Activated CD4-positive, alpha-beta T cell treated with anti-CD3 and anti-CD28 coated beads, Interleukin-2, Interleukin-4, amounts not matched to agents 100 ng/mL and 50 ng/mL, durations not matched to agents 16 hours and 8 hours (primary cell): ENCODE measurements at regions not wholly inside any gene's neighbourhood (a gene's known extent, or its start where the extent isn't known, plus 50 kb on each side); places are given as distances from the start of the nearest gene placed in this dataset.

Experiments
- DNase-seq: peaks from one replicate; pipeline ENCODE4 v3.0.0-alpha.2; 2020; ENCODE audit warnings: low spot score

DNA sequence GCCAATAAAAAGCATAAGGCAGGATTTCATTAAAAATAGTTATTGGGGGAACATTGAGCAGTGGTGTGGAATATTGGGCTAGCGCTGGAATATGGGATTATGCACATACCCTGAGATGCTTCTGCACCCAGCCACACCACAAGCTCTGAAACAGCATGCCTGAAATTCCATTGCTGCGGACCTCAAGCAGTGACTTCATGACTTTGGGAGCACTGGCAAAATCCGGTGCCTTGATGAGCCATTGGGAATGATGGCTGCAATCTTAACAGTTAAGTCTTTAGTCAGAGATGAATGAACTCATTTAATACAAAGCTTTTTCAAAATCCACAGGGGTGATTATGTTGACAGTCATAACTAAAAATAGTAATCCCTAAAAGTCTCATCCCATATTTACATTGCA, 274.7 kb upstream of the MTPN start:
- no peak for DNase-seq

DNA sequence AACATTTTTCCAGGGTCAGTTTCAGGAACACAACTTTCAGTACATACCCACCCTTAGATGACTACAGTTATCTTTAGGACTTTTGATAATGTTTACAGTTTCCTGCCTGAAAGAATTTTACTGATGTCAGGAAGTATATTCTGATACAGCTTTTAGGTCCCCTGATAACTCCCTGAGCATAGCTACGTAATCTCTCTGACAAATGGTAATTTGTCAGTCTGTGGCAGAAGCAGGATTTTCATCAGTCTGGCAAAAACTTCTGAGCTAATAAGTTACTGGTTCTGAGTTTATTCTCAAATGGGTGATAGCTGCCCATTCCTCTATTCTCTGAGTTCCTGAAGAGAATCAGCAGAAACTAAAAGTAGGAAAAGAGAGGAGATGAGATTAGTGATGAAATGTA, 270.1 kb upstream of the MTPN start:
- no peak for DNase-seq

DNA sequence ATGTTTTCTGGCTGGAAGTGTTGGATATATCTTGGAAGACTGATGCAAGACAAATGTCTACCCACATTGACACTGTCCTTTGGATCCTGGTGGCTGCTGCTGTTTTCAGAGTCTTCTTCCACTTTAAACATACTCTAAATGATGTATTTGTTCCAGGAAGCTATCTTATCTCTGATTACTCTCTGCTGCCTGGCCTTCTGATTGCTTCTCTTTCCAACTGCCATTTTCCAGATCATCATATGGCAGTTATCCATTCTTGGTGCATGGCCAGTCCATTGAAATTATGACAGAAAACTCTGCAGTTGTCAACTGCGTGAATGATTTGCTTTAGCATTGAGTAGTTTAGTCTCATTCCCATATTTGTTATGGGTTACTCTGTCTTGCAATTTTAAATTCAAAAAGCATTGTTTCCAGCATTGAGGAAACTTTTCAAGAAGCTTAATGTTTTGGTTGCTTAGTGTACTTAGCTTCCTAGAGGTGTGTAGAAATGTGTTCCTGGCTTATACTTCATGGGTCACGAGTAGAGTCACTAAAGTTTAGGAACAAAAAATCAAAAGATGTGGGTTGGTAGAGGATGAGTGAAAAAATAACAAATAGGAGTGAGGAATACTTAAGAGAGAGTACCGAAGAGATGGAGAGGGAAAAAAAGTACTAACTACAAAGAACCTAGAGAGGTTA, 268.3 kb upstream of the MTPN start:
- DNase-seq = no peak

DNA sequence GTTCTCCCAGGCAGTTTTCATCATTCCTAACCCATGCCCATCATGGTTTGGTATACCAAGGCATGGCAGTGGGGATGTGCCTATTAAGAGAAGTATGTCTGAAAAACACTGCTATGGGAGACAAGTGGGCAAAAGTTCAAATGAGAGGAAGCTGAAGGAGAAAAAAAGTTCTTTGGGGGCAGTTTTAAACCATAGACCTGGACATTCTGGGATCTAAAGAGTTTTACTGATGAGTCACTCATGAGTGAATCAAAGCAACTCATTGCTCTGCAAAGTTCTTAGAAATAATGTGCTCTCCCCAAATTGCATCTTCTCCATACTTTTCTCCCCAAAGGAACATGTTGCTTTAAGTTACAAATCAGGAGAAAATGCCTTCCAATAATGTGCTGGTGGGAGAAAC, 256.9 kb upstream of the MTPN start:
- DNase-seq = no peak

DNA sequence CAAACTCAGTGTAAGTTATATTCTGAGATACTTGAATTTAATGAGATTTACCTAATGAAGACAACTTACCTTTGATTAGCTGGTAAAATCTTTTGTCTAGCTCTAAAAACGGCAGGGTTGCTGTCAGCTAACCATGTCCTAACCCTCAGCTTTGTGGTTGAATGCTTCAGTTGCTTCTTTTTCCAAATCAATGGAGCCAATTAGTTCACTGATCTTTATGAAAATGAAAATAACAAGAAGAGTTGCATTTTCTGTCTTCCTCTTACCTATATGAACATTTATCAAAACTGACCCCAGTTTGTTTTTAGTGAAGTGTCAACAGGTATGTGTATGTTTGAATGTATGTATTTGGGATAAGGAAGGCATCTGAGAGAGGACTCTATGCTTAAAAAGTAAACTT, 253.1 kb upstream of the MTPN start:
- DNase-seq = no peak

DNA sequence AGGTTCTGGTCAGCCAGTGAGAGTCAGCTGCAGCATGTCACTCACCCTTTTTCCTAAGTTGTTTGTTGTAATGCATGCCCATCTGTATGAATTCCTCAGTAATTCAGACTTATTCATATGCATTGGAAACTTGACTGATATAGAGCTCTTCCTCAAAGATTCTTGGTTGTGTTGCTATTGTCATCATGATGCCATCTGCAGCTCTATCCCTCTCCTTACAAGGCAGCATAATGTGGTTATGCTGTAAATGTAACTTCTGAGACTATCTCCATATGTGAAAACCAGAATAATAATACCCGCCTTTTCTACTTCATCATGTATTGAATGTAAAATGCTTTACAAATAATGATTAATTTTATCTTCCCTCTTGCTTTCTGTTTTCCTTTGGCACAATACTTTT, 252.6 kb upstream of the MTPN start:
- DNase-seq = no peak

DNA sequence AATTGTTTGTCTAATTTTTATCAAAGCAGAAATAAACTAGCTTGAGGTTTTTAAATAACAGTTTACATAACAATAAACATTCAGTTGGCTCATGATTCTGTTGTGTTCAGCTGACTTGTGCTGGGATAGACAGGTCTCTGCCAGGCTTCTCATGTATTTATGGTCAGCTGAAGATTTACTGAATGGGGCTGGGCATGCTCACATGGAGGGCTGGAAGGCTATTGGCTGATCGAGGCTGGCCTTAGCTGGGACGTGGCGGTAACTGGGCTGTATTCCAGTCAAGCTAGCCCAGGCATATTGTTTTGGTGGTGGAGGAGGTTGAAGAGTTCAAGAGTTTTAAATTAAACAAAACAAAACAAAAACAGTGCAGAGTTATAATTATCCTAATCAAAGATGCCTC, 251.0 kb upstream of the MTPN start:
- no peak for DNase-seq

DNA sequence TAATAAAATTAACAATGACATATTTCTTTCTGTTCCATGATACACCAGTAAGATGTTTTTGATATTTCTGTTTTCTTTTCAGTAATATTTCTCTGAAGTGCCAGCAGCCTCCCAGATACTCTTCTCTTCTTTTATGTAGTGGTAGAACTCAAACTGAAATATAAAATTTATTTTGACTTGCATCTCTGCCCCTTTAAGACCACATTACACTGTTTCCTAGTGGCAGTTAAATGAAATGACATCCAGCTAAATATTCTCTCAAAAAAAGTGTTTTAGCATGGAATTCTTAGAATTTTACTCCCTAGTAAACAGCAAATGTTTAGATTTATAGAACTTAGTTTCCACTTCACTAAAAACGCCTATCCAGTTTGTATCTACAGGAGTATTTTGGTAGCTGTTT, 237.2 kb upstream of the MTPN start:
- no peak for DNase-seq

DNA sequence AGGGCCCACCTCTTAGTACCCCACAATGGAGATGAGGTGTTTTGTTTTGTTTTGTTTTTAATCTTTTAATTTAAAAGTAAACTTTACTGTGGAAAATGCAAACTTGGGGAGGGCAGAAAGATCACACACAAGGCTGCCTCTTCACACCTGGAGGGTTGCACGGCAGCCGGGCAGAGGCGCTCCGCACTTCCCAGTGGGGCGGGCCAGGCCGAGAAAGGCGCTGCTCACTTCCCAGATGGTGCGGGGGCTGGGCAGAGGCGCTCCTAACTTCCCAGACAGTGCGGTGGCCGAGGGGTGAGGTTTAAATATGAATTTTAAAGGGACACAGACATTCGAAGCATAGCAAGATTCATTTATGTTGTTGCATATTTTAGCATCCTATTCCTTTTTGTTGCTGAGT, 235.9 kb upstream of the MTPN start:
- DNase-seq = no peak

DNA sequence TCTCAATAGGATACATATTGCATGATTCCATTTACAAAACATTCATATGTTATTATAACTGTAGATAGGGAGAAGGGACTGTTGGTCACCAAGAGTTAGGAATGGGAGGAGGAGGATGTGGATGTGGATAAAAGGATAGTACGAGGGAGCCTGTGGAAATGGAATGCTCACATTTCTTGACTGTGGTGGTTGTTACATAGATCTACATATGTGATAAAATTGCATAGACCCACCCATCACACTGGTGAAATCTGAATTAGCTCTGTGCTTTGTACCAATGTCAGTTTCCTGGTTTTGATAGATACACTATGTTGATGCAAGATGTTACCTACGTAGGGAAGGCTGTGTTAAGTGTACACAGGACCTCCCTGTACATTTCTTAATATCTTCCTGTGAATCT, 233.5 kb upstream of the MTPN start:
- no peak for DNase-seq

DNA sequence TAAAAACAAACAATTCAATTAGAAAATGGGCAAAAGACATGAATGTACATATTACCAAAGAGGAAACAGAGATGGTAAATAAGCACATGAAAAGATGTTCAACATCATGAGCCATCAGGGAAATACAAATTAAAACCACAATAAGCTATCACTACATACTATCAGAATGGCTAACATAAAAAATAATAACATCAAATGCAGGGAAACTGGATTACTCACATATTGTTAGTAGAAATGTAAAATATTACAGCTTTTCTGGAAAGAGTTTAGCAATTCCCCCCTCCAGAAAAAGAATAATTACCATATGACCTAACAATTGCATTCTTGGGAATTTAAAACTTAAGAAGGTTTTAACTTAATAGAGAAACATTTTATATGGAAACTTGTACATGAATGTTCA, 232.9 kb upstream of the MTPN start:
- DNase-seq = no peak

DNA sequence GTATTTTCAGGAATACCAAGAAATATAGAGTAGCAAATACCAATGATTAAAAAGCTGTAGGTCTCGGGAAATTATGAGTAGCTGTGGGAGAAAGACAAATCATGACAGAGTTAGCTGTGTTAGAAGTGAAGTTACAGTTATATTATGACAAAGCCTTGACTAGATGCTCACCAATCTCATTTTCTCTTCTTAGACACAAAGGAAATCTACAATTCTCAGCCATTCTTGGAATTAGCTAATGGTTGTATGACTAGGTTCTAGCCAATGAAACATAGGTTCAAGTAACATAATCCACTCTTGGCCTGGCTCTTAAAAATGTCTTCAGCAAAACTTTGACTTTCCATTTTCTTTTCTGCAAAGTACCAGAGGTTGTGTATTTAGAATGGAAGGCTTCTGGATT, 228.8 kb upstream of the MTPN start:
- no peak for DNase-seq

DNA sequence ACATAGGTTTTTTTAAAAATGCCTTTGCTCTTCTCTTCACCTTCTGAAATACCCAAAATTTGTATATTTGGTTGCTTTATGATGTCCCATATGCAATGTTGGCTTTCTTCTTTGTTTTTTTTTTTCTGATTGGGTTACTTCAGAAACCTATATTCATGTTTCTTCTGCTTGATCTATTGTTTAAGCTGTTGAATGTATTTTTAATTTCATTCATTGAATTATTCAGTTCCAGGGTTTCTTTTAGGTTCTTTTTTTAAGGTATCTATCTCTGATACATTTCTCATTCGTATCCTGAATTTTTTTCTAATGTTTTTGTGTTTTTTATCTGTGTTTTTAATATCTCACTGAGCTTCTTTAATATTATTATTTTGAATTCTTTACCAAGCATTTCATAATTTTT, 221.0 kb upstream of the MTPN start:
- DNase-seq = no peak

DNA sequence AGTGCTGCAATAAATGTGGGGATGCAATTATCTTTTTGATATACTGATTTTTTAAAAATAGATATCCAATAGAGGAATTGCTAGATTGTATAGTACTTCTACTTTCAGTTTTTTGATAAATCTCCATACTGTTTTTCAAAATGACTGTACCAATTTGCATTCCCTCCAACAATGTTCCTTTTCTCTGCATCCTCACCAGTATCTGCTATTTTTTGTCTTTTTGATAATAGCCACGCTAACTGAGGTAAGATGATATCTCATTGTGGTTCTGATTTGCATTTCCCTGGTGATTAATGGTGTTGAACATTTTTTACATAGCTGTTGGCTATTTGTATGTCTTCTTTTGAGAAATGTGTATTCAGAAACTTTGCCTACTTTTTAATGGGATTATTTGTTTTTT, 217.7 kb upstream of the MTPN start:
- no peak for DNase-seq

DNA sequence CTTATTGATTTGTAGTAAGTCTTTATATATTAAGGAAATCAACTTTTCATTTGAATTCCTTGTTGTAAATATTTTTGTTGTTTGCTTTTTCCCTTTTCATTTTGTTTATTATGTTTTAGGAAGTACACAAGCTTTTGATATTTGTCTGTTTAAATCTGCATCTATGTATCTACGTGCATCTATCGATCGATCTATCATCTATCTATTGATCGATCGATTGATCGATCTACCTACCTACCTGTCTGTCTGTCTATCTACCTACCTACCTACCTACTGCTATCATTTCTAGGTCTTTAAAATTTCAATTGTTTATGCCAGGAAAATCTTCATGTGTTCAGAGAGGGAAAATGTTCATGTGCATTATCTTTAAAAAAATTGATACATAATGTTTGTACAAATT, 216.8 kb upstream of the MTPN start:
- no peak for DNase-seq

DNA sequence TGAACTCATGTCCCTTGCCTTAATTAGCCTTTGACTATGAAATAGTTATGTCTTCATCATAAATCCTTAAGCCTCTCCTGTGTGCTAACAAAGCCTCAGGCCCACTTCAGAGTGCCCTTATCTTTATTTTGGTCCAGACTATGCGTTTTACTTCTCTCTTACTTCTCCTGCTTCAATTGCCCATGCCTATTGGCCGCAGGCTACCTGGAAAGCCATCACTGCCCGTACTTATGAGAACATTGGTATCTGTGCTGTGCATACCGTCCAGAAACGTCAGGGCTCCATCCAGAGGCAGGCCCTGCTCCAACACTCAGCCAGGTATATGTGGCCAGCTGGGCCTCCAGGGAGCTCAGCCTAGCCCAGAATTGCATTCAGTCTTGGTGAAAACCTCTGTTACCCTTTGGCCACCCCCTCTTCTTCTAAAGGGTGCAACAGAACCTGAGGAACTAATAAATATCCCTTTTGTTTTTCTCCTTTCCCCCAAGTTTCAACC, 212.4 kb upstream of the MTPN start:
- no peak for DNase-seq

DNA sequence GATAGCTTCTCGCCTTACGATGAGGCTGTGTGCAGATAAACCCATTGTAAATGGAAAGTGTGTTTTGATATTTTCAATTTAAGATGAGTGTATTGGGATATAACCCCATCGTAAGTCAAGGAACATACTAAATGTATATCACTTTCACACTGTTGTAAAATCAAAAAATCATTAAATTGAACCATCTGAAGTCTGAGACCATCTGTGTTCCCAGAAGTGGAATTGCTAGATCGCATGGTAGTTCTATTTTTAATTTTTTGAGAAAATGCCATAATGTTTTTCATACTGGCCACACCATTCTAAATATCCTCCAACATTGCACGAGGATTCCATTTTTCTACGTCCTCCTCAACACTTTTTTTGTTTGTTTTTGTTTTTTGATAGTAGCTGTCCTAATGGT, 209.1 kb upstream of the MTPN start:
- DNase-seq = no peak

DNA sequence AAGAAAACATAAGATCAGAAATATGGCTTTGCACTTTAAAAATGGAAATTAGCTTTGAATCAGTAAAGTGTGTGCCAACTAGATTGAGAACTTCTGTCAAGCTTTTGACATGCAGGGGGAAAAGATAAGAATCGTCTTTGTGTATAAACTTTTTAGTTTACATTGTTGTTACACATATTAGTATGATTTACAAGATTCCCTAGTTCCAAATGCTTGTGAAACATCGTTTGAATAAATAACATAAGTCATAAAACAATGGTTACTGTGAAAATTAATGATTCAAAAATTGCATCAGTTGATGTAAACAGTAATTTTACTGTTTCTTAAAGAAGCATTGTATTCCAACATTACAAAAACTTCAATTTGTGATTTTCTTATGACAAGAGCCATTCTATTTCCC, 207.6 kb upstream of the MTPN start:
- no peak for DNase-seq

DNA sequence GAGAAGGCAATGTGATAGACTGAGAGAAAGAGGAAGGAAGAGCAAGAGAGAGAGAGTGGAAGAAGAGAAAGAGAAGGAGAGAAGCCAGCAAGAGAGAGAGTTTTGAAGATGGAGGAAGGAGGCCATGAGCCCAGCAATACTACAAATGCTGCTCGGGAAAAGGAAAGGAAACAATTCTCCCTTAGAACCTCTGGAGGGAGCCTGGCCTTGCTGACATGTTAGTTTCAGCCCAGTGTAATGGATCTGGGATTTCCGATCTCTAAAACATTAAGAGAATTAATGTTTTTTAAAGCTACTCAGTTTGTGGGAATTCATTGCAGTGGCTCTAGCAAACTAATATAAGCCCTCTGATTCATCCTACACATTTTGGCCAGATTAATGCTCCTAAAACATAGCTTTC, 206.8 kb upstream of the MTPN start:
- DNase-seq = no peak

DNA sequence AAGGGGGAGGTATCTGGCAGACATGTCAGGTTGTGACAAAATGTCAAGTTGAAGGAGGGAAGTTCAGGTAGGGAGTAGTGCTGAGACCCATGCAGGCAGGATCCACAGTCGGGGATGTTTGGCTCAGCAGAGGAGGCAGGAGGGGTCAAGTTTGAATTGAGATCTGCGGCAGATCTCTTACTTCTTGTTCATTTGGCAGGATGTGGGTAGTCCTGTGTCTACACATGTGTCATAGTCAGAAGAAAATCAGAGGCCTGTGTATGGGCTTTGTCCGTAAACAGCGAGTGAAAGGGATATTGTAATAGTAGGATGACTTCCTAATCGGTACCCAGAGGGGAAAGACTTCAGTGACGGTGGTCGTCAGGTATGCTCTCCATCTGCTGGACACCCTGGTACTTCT, 203.8 kb upstream of the MTPN start:
- no peak for DNase-seq

DNA sequence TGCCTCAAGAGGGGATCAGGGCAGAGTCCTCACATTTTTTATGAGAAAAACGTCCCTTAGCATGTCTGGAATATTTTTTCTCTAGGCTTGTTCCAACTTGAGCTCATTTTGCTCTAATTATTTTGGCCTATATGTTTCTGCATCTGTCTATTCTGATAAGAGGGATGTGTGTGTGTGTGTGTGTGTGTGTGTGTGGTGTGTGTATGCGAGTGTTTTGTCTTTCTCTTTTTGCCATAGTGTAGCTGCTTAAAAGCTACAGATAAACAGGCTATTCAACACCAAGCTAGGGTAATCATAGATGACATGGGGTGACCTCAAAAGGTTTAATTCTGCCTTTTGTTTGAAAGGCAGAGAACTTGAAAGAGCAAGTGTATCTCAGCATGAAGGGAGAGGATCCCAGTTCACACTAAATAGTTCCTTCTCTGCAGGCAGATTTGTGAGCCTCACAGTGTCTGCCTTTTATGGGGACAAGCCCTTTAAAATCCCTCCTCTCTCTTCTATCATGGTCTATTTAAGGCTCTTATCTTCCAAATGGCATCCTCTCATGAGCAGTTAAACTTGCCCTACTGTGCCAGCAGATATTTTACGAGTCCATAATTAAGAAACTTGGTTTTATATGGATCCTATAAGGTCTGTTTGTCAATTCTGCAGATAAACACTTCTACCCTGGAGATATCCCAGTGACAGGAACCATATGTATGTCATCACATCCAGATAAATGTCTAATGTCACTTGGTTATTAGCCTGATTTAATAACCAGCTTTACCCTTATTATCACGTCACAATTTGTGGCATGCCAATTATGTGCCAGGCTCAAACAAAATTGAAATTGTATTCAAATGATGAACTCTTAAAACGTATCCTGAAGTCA, 202.9 kb upstream of the MTPN start:
- no peak for DNase-seq

DNA sequence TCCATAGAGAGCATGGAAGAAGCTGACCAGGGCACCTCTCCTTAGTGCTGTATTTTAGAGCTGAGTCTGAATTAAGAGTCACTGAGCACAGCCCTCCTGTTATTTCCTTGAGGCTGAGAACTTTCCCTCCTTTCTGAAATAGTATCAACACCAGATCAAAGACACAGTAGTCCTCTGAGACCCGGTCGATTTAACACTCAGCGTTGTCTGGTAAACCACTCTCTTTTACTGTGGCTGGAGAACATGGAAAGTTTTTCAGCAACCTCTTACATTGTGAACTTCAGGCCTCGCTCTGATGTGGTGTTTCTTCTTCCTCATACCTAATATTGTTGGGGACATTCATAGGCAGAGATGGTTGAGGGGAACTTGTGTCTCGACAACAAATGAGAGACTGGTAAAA, 202.0 kb upstream of the MTPN start:
- DNase-seq = no peak

DNA sequence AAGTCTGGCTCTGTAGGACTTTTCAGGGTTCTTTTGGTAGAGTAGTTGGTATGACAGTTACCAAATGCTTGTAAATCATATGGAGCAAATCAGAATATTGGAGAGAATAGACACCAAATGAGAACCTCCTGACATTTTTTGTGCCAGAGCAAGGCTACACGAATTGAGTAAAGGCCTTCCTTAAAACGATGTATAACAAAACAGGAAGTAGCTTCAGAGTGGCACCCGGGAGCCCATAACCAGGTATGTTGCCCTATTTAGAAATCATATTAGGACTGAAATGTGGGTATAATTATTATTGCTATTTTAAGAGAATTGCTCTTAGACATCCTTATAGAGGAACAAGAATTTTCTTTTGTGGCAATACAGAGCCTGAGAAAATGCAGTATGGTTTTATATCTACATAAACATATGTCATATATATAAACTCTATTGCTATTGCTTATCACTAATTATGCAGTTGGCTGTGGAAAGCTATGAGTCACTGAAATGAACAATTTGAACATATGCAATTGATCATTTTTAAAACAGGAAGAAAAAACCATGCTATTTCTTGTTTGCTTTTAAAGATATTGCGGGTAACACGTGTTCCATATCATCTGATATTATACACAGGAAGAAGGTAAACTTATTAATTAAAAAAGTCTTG, 197.4 kb upstream of the MTPN start:
- DNase-seq = no peak
